ENCODE measurements at regions not wholly inside any gene's neighbourhood (a gene's known extent, or its start where the extent isn't known, plus 50 kb on each side); places are given as distances from the start of the nearest gene placed in this dataset.

GRCh38 chr5:163649514-163649913 is 144.1 kb downstream of the MAT2B start:
- no peak for TF ChIP-seq CTCF (IDR thresholded peaks at IDR 0.05; ENCODE audit: unreplicated experiment)
- no peaks in the 10 kb centered on the region for H3K4me1 Mint-ChIP-seq (ENCODE audit: low read depth)
- no peak for DNase-seq (ENCODE audit: low spot score, unreplicated experiment)
- no peaks in the 10 kb centered on the region for H3K27me3 Mint-ChIP-seq
- no peak overlapping the region for H3K4me3 Mint-ChIP-seq (ENCODE audit: low read depth)
- H3K27ac Mint-ChIP-seq = no peak overlapping the region
- H3K9me3 Mint-ChIP-seq (ENCODE audit: low read depth) = peaks cover 10% of the 10 kb centered on the region
- H3K36me3 Mint-ChIP-seq (ENCODE audit: insufficient read depth) = no peaks in the 10 kb centered on the region

- Mint-ChIP-seq H3K9me3 (ENCODE audit: low read depth) (peaks cover 12% of the 10 kb centered on the region), H3K4me1 (ENCODE audit: low read depth) (no peaks in the 10 kb centered on the region), H3K27me3 (no peaks in the 10 kb centered on the region), H3K4me3 (ENCODE audit: low read depth) (no peak overlapping the region), H3K36me3 (ENCODE audit: insufficient read depth) (no peaks in the 10 kb centered on the region), H3K27ac (no peak overlapping the region)
- no peak for DNase-seq (ENCODE audit: low spot score, unreplicated experiment)
- no peak for TF ChIP-seq CTCF (IDR thresholded peaks at IDR 0.05; ENCODE audit: unreplicated experiment)
Observed at GRCh38 chr5:163653526-163653925, 148.1 kb downstream of the MAT2B start.

GRCh38 chr5:163658702-163659567 is 153.5 kb downstream of the MAT2B start:
- H3K27me3 Mint-ChIP-seq = no peaks in the 10 kb centered on the region
- TF ChIP-seq CTCF (IDR thresholded peaks at IDR 0.05; ENCODE audit: unreplicated experiment) = no peak
- H3K27ac Mint-ChIP-seq = peak overlapping the region; percentile 35
- DNase-seq (ENCODE audit: low spot score, unreplicated experiment) = no peak
- peaks cover 4% of the 10 kb centered on the region for H3K4me1 Mint-ChIP-seq (ENCODE audit: low read depth)
- peaks cover 6% of the 10 kb centered on the region for H3K9me3 Mint-ChIP-seq (ENCODE audit: low read depth)
- no peaks in the 10 kb centered on the region for H3K36me3 Mint-ChIP-seq (ENCODE audit: insufficient read depth)
- H3K4me3 Mint-ChIP-seq (ENCODE audit: low read depth) = no peak overlapping the region

- TF ChIP-seq CTCF (IDR thresholded peaks at IDR 0.05; ENCODE audit: unreplicated experiment) = no peak
- no peak overlapping the region for H3K4me3 Mint-ChIP-seq (ENCODE audit: low read depth)
- no peak for DNase-seq (ENCODE audit: low spot score, unreplicated experiment)
- no peaks in the 10 kb centered on the region for H3K27me3 Mint-ChIP-seq
- H3K27ac Mint-ChIP-seq = peak overlapping the region; percentile 35
- peaks cover 2% of the 10 kb centered on the region for H3K9me3 Mint-ChIP-seq (ENCODE audit: low read depth)
- H3K36me3 Mint-ChIP-seq (ENCODE audit: insufficient read depth) = no peaks in the 10 kb centered on the region
- peaks cover 4% of the 10 kb centered on the region for H3K4me1 Mint-ChIP-seq (ENCODE audit: low read depth)
Observed at GRCh38 chr5:163659568-163659902, 154.1 kb downstream of the MAT2B start.

GRCh38 chr5:163660486-163660885 is 155.1 kb downstream of the MAT2B start:
- H3K4me1 Mint-ChIP-seq (ENCODE audit: low read depth) = peaks cover 4% of the 10 kb centered on the region
- no peak for TF ChIP-seq CTCF (IDR thresholded peaks at IDR 0.05; ENCODE audit: unreplicated experiment)
- no peak overlapping the region for H3K4me3 Mint-ChIP-seq (ENCODE audit: low read depth)
- no peaks in the 10 kb centered on the region for H3K36me3 Mint-ChIP-seq (ENCODE audit: insufficient read depth)
- no peak overlapping the region for H3K27ac Mint-ChIP-seq
- no peak for DNase-seq (ENCODE audit: low spot score, unreplicated experiment)
- H3K9me3 Mint-ChIP-seq (ENCODE audit: low read depth) = no peaks in the 10 kb centered on the region
- no peaks in the 10 kb centered on the region for H3K27me3 Mint-ChIP-seq
